Activated CD4-positive, alpha-beta T cell treated with anti-CD3 and anti-CD28 coated beads, Interleukin-2, amount 10 ng/mL, durations not matched to agents 7 days and 5 days (primary cell): ENCODE measurements at regions not wholly inside any gene's neighbourhood (a gene's known extent, or its start where the extent isn't known, plus 50 kb on each side); places are given as distances from the start of the nearest gene placed in this dataset.
"Not testable (repeated sequence)": the region's sequence is repeated elsewhere in the genome, so short reads cannot be mapped to it uniquely, and the experiment has no call there.

Experiments
- CTCF ChIA-PET: fragments of 350-600 bp; sonication (Branson Sonifier 250); formaldehyde crosslinking; loops from one replicate; lab custom pipeline; 2021; ENCODE audit warnings: antibody characterized with exemption; lab: Charles Lee
- POLR2A ChIA-PET: fragments of 350-600 bp; sonication (Branson Sonifier 250); formaldehyde crosslinking; loops from one replicate; lab custom pipeline; 2021; ENCODE audit warnings: antibody characterized with exemption; lab: Charles Lee
- DNase-seq: peaks from one replicate; pipeline ENCODE4 v3.0.0-alpha.2; 2020
- H3K27ac Mint-ChIP-seq: one replicate; pipeline ENCODE4 v1.8.0; 2021; ENCODE audit warnings: mild to moderate bottlenecking, moderate library complexity, mixed read lengths
- H3K27me3 Mint-ChIP-seq: one replicate; pipeline ENCODE4 v1.8.0; 2021; ENCODE audit warnings: mixed read lengths
- H3K36me3 Mint-ChIP-seq: one replicate; pipeline ENCODE4 v1.8.0; 2021; ENCODE audit warnings: low read depth, mixed read lengths
- H3K4me1 Mint-ChIP-seq: one replicate; pipeline ENCODE4 v1.8.0; 2021; ENCODE audit warnings: mixed read lengths
- H3K4me3 Mint-ChIP-seq: one replicate; pipeline ENCODE4 v1.8.0; 2021; ENCODE audit warnings: mild to moderate bottlenecking, moderate library complexity, mixed read lengths
- H3K9me3 Mint-ChIP-seq: one replicate; pipeline ENCODE4 v1.8.0; 2021; ENCODE audit warnings: mixed read lengths

DNA sequence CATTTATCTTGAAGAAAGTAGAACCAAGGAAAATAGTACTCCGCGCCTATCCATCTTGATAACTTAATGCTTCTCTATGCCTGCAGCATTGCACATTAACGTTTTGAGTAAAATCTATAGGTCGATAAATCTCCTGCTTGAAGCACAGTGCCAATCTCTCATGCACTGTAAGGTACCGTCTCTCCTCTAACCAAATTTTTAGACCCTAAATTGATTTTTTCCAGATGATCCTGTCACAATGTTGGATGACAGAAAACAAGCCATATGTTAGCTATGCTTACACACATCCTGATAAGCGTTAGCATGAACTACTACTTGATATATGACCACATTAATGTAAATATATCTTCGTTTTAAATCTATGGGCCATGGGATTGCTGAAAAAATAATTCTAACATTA lies 723.8 kb upstream of the CDH6 start:
- POLR2A ChIA-PET, result no interaction called here
- CTCF ChIA-PET, result no interaction called here
- DNase-seq, result no peak
- no peak overlapping the region for H3K4me3 Mint-ChIP-seq
- no peaks in the 10 kb centered on the region for H3K27me3 Mint-ChIP-seq
- H3K36me3 Mint-ChIP-seq, result no peaks in the 10 kb centered on the region
- no peaks in the 10 kb centered on the region for H3K4me1 Mint-ChIP-seq
- H3K27ac Mint-ChIP-seq, result no peak overlapping the region
- peaks cover 13% of the 10 kb centered on the region for H3K9me3 Mint-ChIP-seq

DNA sequence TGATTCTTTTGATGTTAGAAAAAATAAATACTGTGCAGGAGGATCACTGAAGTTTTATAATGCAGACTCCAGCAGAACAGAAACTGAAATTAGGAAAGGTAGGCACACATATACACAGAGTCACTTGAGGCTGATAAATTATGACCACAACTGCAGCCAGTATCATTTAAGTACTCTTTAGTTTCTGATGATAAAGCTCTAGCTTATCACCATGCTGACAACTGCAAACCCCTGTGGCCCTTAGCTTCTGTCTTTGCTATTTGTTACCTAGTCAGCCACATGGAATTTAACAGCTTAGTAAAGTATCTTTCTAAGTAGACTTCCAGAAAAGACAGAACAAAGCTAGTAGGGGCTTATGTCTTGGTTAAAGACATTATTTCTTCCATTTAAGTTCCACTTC lies 734.8 kb upstream of the CDH6 start:
- Mint-ChIP-seq H3K9me3 (peaks cover 9% of the 10 kb centered on the region), H3K27me3 (no peaks in the 10 kb centered on the region), H3K4me1 (no peaks in the 10 kb centered on the region), H3K4me3 (no peak overlapping the region), H3K27ac (no peak overlapping the region), H3K36me3 (no peaks in the 10 kb centered on the region)
- CTCF ChIA-PET, result no interaction called here
- POLR2A ChIA-PET, result no interaction called here
- DNase-seq, result no peak

DNA sequence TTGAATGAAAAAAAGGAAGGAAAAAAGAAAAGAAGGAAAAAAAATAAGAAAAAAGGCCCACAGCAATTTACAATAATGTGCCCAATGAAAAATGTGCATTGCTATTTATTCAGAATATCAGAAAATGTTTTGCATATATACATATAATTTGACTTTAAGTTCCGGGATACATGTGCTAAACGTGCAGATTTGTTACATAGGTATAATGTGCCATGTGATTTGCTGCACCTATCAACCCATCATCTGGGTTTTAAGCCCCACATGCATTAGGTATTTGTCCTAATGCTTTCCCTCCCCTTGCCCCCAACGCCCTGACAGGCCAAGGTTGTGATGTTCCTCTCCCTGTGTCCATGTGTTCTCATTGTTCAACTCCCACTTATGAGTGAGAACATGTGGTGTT lies 738.0 kb upstream of the CDH6 start:
- H3K27ac Mint-ChIP-seq, POLR2A ChIA-PET, DNase-seq, CTCF ChIA-PET, H3K27me3 Mint-ChIP-seq, H3K4me3 Mint-ChIP-seq, H3K36me3 Mint-ChIP-seq, H3K4me1 Mint-ChIP-seq: not testable (repeated sequence)
- peaks cover 11% of the 10 kb centered on the region for H3K9me3 Mint-ChIP-seq

DNA sequence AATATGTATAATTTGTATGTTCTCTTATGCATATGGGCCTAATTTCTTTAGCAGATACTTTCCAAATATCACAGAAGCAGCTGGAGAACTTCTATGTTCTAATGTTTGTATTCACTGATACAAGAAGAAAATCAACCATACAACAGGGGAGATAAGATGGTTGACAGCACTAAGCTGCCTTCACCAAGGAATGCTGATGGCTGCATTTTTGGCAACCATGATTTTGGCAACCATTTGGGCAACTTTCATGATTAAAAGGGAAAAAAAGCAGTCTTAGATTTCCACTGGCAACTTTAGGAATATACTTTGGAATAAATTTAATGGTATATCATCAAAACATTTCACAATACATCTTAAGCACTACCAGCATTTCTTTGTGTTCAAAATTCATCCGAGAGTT lies 740.3 kb upstream of the CDH6 start:
- ChIA-PET POLR2A (no interaction called here), CTCF (no interaction called here)
- Mint-ChIP-seq H3K36me3 (no peaks in the 10 kb centered on the region), H3K27me3 (no peaks in the 10 kb centered on the region), H3K4me3 (no peak overlapping the region), H3K27ac (no peak overlapping the region), H3K9me3 (peaks cover 11% of the 10 kb centered on the region), H3K4me1 (no peaks in the 10 kb centered on the region)
- DNase-seq, result no peak

DNA sequence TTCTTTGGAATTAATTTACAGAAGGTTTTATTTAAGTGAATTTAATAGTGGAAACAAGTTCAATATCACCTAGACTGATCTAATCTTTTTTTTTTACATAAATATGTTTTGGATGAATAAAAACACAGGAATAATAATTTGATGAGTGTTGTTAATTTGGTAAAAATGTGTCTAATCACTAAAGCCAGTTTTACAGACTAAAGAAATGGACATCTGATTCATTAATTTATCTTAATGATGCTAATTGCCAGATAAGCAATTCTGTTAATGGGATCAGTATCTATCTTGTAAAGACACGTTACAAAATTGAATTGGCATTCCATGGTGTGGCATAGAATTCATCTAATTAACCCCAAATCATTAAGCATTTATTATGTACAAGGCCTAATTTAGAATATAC lies 743.3 kb upstream of the CDH6 start:
- no peak for DNase-seq
- H3K4me1 Mint-ChIP-seq, result no peaks in the 10 kb centered on the region
- ChIA-PET CTCF (no interaction called here), POLR2A (no interaction called here)
- no peaks in the 10 kb centered on the region for H3K27me3 Mint-ChIP-seq
- no peaks in the 10 kb centered on the region for H3K36me3 Mint-ChIP-seq
- no peak overlapping the region for H3K4me3 Mint-ChIP-seq
- H3K27ac Mint-ChIP-seq, result no peak overlapping the region
- peaks cover 8% of the 10 kb centered on the region for H3K9me3 Mint-ChIP-seq

DNA sequence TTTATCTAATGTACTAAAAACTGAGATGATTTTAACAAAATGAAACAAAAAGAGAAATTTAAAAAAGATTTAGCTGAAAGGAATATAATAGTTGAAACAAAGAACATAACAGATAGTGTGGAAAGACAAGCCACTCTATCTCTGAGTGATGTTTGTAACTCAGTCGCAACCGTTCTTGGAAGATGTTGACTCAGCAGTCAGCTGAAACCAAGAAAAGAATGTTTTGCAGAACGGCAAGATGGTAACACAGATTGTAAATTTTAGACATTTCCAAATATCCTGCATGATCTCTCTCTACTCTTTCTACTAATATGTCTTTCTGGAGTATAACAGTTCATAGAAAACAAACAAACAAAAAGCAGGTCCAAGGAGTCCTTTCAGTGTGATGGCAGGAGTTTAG lies 746.1 kb upstream of the CDH6 start:
- H3K9me3 Mint-ChIP-seq, result peaks cover 8% of the 10 kb centered on the region
- no peaks in the 10 kb centered on the region for H3K36me3 Mint-ChIP-seq
- ChIA-PET CTCF (no interaction called here), POLR2A (no interaction called here)
- no peak for DNase-seq
- H3K27me3 Mint-ChIP-seq, result no peaks in the 10 kb centered on the region
- no peaks in the 10 kb centered on the region for H3K4me1 Mint-ChIP-seq
- no peak overlapping the region for H3K4me3 Mint-ChIP-seq
- H3K27ac Mint-ChIP-seq, result no peak overlapping the region

DNA sequence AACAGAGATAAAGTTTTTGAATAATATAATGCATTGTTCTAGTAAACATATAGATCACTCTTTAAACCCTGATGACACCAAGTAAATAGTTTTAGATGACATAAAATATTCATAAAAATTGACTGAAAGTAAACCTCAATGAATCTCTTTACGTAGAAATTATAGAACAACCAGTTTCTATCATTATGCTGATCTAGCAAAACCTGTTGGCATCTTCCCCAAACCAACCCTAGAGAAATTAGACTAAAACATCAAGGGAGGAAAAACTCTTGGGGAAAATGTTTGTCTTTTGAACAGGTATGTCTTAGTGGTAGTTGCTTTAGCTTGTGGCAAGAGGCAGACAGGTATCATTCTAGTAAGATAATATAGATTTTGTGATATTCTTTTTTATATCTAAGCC lies 747.0 kb upstream of the CDH6 start:
- CTCF ChIA-PET, result no interaction called here
- POLR2A ChIA-PET, result no interaction called here
- H3K9me3 Mint-ChIP-seq, result peaks cover 8% of the 10 kb centered on the region
- no peak for DNase-seq
- no peaks in the 10 kb centered on the region for H3K36me3 Mint-ChIP-seq
- no peaks in the 10 kb centered on the region for H3K4me1 Mint-ChIP-seq
- no peak overlapping the region for H3K27ac Mint-ChIP-seq
- H3K27me3 Mint-ChIP-seq, result no peaks in the 10 kb centered on the region
- H3K4me3 Mint-ChIP-seq, result no peak overlapping the region

DNA sequence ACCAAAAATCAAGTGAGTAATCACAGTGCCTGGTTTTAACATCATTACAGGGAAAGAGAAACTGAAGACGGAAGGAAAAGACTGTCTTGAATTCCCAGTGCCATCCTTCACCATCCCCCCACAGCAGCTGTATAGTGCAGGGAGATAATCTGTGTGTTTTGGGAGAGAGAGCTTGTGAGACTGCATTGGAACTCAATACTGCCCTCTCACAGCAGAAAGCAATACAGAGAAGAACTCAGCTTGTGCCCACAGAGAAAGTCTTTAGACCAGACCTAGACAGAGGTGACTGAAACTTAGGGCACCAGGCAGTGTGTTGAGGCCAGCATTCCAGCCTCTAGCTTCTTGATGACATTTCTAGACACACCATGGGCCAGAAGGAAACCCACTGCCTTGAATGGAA lies 754.7 kb upstream of the CDH6 start:
- H3K36me3 Mint-ChIP-seq, result no peaks in the 10 kb centered on the region
- no peak for DNase-seq
- H3K4me1 Mint-ChIP-seq, result no peaks in the 10 kb centered on the region
- H3K27ac Mint-ChIP-seq, result no peak overlapping the region
- H3K4me3 Mint-ChIP-seq, result no peak overlapping the region
- CTCF ChIA-PET, result no interaction called here
- peaks cover 3% of the 10 kb centered on the region for H3K9me3 Mint-ChIP-seq
- no peaks in the 10 kb centered on the region for H3K27me3 Mint-ChIP-seq
- POLR2A ChIA-PET, result no interaction called here

DNA sequence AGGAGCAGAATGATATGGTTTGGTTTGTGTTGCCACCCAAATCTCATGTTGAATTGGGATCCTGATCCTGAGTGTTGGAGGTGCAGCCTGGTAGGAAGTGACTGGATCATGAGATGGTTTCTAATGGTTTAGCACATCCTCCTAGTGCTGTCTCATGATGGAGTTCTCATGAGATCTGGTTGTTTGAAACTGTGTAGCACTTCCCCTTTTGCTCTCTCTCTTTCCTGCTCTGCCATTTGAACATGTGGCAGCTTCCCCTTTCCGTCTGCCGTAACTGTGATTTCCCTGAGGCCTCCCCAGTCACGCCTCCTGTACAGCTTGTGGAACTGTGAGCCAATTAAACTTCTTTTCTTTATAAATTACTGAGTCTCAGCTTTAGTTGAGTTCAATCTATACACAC lies 756.8 kb upstream of the CDH6 start:
- peaks cover 3% of the 10 kb centered on the region for H3K9me3 Mint-ChIP-seq
- H3K27me3 Mint-ChIP-seq, result no peaks in the 10 kb centered on the region
- H3K4me1 Mint-ChIP-seq, result no peaks in the 10 kb centered on the region
- no peak overlapping the region for H3K4me3 Mint-ChIP-seq
- POLR2A ChIA-PET, result no interaction called here
- CTCF ChIA-PET, result no interaction called here
- H3K27ac Mint-ChIP-seq, result no peak overlapping the region
- H3K36me3 Mint-ChIP-seq, result no peaks in the 10 kb centered on the region
- DNase-seq, result no peak

DNA sequence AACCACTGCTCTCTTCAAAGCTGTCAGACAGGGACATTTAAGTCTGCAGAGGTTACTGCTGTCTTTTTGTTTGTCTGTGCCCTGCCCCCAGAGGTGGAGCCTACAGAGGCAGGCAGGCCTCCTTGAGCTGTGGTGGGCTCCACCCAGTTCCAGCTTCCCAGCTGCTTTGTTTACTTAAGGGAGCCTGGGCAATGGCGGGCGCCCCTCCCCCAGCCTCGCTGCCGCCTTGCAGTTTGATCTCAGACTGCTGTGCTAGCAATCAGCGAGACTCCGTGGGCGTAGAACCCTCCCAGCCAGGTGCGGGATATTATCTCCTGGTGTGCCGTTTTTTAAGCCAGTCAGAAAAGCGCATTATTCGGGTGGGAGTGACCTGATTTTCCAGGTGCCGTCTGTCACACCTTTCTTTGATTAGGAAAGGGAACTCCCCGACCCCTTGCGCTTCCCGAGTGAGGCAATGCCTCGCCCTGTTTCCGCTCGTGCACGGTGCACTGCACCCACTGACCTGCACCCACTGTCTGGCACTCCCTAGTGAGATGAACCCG lies 764.5 kb upstream of the CDH6 start:
- DNase-seq, H3K36me3 Mint-ChIP-seq, H3K4me3 Mint-ChIP-seq, CTCF ChIA-PET, H3K27ac Mint-ChIP-seq, H3K9me3 Mint-ChIP-seq, H3K27me3 Mint-ChIP-seq, POLR2A ChIA-PET, H3K4me1 Mint-ChIP-seq: not testable (repeated sequence)

DNA sequence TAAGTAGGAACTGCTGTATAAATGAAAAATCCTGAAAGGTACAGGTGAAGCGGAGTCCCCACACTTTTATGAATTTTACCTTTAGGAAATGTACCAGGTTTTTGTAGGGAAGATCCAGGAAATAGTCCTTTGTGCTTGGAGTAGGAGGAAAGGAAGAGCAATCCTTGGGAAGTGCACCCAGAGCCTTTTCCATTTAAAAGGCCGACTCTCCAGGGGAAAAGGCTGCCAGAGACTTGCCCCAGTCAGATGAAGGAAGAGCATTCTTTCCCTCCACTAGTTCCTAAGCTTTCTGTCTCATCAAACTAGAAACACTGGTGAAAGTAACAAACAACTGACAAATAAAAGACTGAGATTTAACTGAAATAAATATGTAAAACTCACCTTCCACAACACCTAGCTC lies 779.4 kb upstream of the CDH6 start:
- ChIA-PET POLR2A (no interaction called here), CTCF (no interaction called here)
- no peaks in the 10 kb centered on the region for H3K9me3 Mint-ChIP-seq
- H3K27me3 Mint-ChIP-seq, result no peaks in the 10 kb centered on the region
- H3K27ac Mint-ChIP-seq, result no peak overlapping the region
- DNase-seq, result no peak
- no peaks in the 10 kb centered on the region for H3K4me1 Mint-ChIP-seq
- no peaks in the 10 kb centered on the region for H3K36me3 Mint-ChIP-seq
- H3K4me3 Mint-ChIP-seq, result no peak overlapping the region

DNA sequence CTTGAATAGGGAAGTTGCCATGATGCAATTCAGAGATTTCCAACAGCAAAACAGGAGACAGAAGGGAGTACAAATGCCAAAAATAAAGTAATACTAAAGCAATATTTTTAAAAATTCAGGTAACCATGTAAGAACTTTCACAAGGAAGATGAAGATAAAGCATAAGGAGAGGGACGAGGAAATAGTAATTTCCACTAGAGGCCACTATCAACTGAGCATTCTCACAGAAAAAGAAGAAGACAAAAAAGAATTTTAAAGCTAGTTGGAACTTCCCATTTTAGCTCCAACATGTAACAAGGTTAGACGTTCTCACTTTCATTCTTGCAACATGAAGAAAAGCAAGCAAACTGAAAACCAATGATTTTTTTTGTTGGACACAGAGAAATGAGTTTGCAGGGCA lies 779.9 kb upstream of the CDH6 start:
- H3K9me3 Mint-ChIP-seq, result no peaks in the 10 kb centered on the region
- POLR2A ChIA-PET, result no interaction called here
- DNase-seq, result no peak

DNA sequence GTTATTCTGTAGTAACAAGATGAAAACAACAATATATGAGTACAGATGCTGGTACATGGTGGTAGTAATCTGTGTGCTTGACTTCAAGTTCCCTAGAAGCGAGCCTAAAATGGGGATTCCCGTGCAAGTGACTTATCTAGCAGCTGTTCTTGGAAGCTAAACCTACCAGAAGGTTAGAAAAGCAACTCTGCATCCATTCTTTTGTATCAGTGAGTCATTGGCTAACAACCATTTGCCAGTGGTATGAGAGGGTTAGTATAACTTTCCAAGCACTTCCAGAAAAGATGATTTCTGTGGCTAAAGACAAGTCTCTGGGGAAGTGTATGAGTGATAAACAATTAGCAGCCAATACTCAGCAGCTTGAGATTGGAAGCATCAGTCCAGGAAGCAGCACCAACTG lies 787.7 kb upstream of the CDH6 start:
- H3K27me3 Mint-ChIP-seq, result no peaks in the 10 kb centered on the region
- ChIA-PET POLR2A (no interaction called here), CTCF (no interaction called here)

More for the DNA sequence above, 779.9 kb upstream of the CDH6 start:
- Mint-ChIP-seq H3K4me1 (no peaks in the 10 kb centered on the region), H3K36me3 (no peaks in the 10 kb centered on the region), H3K4me3 (no peak overlapping the region), H3K27ac (no peak overlapping the region), H3K27me3 (no peaks in the 10 kb centered on the region)
- CTCF ChIA-PET, result no interaction called here

DNA sequence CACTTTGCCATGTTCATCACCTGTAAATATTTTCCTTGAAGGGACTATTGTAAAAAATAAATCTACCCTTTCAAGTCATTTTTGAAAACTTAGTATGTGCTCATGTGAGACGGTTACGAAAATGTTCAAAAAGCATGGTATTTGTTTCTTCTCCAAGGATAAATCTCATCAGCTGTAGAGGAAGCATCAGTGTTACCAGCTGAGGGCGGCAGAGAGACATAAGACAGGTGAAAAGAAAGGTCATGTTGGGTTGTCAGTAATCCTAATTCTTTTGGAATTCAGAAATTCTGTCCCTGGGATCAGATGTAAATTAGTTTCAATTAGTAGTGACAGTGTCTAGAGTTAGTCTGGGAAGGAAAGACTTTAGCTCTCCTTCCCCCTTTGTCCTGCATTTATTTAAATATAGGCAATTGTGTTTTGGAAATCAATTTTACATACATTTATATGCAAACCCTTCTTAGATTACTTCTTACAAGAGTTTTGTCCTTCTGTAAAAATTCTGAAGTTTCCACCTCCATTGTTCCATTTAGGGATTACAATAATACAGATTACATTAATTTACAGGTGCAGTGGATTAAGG lies 791.9 kb upstream of the CDH6 start:
- POLR2A ChIA-PET, result no interaction called here
- Mint-ChIP-seq H3K9me3 (peaks cover 10% of the 10 kb centered on the region), H3K4me3 (no peak overlapping the region), H3K36me3 (no peaks in the 10 kb centered on the region), H3K27me3 (no peaks in the 10 kb centered on the region), H3K27ac (no peak overlapping the region), H3K4me1 (no peaks in the 10 kb centered on the region)
- CTCF ChIA-PET, result no interaction called here
- no peak for DNase-seq

More for the DNA sequence above, 787.7 kb upstream of the CDH6 start:
- DNase-seq, result no peak
- Mint-ChIP-seq H3K4me3 (no peak overlapping the region), H3K9me3 (peaks cover 6% of the 10 kb centered on the region), H3K4me1 (no peaks in the 10 kb centered on the region), H3K27ac (no peak overlapping the region), H3K36me3 (no peaks in the 10 kb centered on the region)
